SKM-1 treated with dmso at 0.1 percent for 144 hours (cell line): ENCODE measurements at regions not wholly inside any gene's neighbourhood (a gene's known extent, or its start where the extent isn't known, plus 50 kb on each side); places are given as distances from the start of the nearest gene placed in this dataset.

Experiments used
- DNase-seq: peaks from one replicate; lab custom pipeline; 2025; ENCODE audit not compliant: unreplicated experiment; lab: John Stamatoyannopoulos, UW

- DNase-seq = no peak
Observed at GRCh38 chr20:60211618-60212463, 253.6 kb downstream of the CDH26 start.

DNA sequence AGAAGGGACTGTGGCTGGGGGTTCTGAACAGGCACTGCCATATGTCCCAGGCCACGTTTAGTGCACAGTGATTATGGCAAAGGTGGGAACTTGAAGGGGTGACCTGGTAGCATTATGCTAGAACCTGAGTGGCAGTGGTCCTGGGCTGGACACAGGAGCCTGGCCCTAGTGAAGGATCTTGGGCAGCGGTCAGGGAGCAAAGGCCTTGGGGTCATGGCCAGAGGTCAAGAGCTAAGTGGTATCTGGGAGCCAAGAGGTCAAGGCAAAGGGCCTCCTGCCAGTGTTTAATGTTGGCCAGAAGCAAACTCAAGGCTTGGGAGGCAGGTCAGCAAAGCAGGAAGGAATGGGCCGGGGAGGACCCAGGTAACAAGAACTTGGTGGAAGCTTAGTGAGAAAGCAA, 254.5 kb downstream of the CDH26 start:
- no peak for DNase-seq

DNA sequence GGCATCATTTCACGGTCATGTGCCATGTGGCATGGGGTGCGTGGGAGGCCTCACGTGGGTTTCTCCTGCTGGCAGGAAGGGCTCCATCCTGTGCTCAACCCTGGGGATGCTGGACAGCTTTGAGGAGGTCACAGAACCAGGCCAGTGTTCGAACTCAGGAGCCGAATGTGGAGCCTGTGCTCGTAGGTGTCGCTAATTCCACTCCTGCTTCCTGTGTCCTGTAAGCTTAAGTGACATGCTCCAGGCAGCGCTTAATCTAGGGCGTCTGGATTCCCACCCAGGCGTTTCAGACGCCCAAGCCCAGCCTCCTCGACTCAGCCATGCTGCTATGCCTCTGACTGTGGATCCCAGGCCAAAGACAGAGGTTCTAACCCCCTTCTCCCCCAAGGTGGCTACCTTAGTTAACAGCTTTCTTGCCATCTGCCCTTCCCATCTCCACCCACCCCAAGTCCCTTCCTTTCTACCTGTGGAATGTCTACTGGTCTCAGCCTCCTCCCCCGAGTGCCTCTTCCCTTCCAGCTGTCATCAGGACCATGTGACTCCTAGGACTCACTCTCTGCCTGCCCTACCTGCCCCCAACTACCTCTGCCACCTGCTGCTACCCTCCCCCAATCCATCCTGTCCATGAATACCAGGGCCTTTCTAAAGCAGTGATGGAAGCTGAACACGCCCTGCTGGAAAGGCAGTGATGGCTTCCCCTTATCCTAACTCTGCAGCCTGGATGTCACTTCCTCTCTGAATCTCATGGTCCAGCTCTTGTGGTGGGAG, 255.1 kb downstream of the CDH26 start:
- no peak for DNase-seq

- no peak for DNase-seq
Observed at GRCh38 chr20:60214901-60215815, 256.9 kb downstream of the CDH26 start.

DNA sequence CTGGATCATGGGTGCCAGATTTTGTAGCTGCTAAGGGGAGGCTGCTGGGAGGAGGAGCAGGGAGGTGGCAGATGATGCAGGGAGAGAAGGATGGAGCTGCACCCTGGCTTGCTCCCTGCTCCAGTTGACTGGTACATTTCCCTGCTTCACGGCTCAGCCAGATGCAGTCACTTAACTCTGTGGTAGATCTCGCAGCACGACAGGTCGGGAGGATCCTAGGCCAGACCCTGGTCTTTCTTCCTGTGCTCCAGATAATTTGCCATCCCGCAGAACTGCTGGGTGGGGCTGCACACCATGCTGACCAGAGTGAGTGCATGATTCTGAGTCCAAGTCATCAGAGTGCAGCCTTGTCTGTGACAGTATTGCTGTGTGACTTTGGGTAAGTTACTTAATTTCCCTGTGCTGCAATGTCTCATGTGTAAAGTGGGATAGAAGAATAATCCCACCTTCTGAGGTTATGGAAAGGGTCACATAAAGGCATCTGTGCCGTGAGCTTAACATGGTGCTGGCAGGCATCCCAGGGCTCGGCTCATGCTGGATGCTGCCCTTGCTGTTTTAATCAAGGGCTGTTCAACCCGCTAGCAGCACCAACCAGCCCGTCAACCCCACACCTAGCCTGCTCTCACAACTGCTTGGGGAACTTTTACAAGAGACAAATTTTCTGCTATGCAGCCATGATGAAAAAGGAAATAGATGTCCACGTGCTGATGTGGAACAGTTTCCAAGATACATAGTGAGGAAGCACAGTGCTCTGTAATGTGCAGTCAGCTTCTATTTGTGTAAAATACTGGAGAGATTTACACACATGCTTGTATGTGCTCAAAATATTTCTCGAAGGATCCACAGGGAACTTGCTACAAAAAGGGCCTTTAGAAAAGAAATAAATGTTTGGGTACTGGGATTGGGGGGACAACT, 257.9 kb downstream of the CDH26 start:
- no peak for DNase-seq

DNA sequence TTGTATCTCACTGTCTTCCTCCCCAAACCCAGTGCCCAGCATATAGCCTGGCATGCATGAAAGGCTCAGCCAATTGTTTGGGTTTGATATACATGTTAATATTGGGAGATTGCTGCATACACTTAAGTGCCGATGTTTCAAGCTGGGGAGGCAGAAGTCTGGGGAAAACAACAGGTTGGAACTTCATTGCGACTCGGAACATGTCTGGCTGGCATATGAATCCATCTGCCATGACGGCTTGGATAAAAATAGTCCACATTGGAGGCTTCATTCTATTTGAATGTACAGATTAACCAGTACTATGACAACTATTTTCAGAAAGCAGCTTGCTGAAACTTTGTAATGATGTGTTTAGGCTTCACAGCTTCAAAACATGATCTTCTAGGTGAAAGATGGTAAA, 261.0 kb downstream of the CDH26 start:
- DNase-seq = no peak

DNA sequence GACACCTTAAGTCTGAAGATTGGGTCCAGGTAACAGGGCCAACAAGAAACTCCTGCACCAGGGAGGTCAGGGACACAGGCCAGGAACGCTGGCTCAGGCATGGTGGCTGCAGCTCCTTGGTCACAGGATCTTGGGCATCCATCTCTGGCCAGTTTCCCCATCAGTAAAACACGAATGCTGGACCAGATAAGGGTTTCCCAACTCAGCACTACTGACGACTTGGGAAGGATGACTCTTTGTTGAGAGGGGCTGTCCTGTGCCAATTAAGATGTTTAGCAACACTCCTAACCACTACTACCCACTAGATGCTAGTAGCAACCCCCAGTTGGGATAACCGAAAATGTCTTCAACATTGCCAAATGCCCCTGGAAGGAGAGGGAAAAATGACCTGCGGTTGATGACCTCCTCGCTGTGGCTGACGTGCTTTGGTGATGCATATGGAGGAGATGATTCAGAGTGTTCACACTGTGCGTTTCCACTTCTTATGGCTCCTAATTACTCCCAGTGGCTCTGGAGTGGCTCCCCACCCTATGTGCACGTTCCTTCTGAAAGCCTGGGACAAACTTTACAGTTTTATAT, 261.9 kb downstream of the CDH26 start:
- DNase-seq = no peak

GRCh38 chr20:60220706-60221105, 262.5 kb downstream of the CDH26 start:
- DNase-seq = no peak

- no peak for DNase-seq
Observed at GRCh38 chr20:60221593-60221992, 263.4 kb downstream of the CDH26 start.

DNA sequence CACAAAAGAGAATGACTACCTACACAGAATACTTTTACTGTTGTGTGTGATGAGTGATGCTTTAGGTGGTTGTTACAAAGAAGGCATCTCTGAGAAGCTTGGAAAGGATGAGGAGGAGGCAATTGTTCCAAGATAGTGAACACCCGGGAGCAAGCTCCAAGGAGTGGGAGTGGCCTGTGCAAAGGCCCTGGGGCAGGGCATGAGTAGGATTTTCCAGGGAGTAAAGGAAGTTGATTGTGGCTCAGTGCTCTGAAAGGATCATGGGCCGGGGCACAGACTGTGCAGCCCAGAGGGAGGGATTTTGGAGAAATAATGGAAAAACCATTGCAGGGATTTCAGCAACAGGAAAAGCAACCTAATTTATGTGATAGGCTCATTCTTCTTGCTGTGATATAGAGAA, 264.3 kb downstream of the CDH26 start:
- no peak for DNase-seq

DNA sequence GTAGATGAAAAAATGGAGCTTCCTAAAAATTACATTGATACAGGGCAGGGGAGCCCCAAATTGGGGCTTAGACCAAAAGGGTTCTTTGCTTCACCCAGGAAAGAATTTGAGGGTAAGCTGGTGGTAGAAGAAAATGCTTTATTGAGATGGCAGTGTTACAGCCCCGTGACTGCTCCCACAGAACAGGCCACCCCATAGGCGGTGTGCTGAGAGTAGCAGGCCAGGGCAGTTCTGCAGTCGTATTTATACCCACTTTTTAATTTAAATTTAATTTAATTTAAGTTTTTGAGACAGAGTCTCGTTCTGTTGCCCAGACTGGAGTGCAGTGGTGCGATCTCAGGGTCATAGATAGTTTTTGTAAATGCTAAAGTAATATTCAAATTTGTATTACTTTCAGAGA, 265.0 kb downstream of the CDH26 start:
- no peak for DNase-seq

GRCh38 chr20:60224914-60225313, 266.7 kb downstream of the CDH26 start:
- no peak for DNase-seq

- DNase-seq = peak; percentile 98
Observed at GRCh38 chr20:60228255-60228654, 270.0 kb downstream of the CDH26 start.

DNA sequence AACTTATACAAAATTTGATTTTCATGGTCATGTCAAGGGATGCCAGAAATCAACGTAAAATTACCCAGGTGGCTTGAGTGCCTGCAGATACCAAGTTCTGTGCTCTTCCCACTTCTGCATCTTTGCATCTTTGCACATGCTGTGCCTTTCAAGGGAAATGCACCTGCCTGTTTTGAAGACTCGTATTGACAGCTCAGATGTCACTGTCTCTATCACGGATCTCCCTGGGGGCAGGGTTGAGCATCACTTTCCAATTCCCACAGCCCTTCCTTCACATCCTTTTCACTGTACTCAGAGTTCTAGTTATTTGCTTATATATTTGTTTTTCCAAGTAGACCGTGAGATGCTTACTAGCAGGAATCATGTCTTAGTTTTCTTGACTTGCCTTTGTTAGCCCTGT, 274.2 kb downstream of the CDH26 start:
- DNase-seq = no peak

DNA sequence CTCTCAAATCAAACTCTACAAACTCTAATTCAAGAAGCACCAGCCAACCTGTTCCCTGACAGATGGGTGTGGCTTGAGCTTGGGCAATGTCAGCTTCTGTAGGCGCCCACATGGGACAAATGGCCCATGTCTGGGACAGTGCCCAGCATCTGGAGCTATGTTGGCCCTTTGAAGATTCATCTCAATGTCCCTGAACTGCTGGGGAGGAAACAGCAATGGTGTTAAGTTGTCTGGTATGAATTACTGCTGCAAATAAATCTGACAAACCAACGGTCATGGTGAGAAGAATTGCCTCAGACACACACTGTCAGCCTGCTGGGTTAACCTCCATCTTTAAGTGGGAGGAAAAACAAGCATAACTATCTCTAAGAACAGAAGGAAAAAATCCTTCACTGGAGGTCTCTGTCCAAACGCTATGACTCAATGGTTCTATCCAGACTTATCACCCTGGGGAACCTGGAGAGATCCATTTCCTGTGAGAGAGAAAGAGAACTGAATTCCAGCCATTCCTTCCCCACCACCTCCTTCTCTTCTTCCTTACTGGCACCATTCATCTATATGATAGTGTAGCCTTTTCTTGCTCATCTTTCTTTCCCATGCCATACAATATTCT, 274.9 kb downstream of the CDH26 start:
- DNase-seq = no peak

DNA sequence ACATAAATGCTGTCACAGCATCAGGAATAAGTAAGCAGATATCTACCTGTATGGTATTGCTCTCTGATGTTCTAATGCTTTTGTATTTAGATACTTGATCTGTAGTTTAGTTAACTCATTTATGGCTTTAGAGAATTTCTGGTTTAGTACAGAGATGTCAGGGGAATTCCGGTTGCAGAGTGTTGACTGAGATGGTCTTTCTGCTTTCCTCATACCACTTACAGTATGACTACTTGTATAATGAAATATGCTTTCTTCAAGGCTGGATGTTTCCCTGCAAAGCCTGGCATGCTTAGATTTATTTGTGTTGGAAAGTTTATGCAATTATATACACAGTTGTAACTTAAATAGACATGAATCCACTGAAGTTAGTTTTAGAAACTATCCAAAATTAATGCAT, 278.4 kb downstream of the CDH26 start:
- no peak for DNase-seq

DNA sequence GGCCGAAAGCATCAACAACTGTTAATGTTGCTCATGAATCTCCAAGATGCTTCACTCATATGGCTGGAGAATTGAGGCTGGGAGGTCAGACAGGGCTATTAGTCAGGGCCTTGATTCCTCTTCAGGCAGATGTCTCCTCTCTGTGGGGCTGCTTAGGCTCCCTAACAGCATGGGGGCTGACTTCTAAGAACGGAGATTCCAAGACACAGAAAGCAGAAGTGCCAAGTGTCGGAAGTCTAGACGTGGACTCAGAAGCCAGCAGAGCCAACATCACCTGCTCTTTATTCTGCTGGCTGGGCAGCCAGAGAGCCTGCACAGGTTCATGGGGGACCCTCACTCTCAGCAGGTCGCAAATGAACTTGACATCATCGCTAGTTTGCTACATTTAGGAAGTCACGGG, 279.8 kb downstream of the CDH26 start:
- DNase-seq = no peak

DNA sequence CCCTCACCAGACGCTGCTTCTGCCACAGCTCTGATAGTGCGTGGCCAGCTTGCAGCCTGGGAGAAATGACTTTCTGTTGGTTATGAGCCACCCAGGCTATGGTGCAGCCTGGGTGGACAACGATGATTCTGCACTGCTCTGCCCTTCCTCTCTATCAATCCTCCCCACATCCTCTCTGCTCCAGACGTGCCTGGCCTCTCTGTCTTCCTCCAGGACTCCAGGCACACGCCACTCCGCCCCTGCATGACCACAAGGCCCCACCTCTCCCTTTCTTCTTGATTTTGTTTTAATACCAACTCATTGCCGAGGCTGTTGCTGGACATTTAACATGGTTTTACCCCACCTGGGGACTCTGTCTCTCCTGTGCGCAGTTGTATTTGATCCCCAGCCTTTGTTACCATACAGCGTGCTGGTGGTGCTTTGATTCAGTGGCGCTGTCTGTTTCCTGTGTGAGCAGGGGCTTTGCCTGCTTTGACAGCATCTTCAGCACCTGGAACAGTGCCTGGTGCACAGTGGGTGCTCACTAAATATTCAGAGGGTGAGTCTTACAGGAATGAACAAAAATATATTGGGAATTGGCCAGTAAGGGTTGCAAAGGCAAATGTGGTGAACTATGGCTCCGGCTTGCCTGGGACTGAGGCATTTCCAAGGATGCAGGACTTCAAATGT, 280.9 kb downstream of the CDH26 start:
- no peak for DNase-seq

- no peak for DNase-seq
Observed at GRCh38 chr20:60239956-60240355, 281.7 kb downstream of the CDH26 start.
